HEK293 (cell line): ENCODE measurements at regions not wholly inside any gene's neighbourhood (a gene's known extent, or its start where the extent isn't known, plus 50 kb on each side); places are given as distances from the start of the nearest gene placed in this dataset.

Experiments
- CTCF ChIA-PET: fragments of 350-600 bp; formaldehyde crosslinking; extraction: SDS; loops from one replicate; lab custom pipeline; 2021; ENCODE audit warnings: antibody characterized with exemption; lab: Yijun Ruan, JAX
- POLR2A ChIA-PET: fragments of 300-600 bp; formaldehyde crosslinking; extraction: SDS; loops from one replicate; lab custom pipeline; 2020; ENCODE audit warnings: antibody characterized with exemption, inconsistent platforms; lab: Yijun Ruan, JAX
- H3K27ac ChIP-seq: fragments of 200-500 bp; sonication (Bioruptor generic); 2 replicates; pipeline ENCODE4 v1.5.1; 2014; ENCODE audit warnings: low read depth, low read length, control low read depth, inconsistent platforms; ENCODE audit errors: extremely low read depth
- H3K36me3 ChIP-seq, 2 experiments: fragments of 200-500 bp in 1 of 2; sonication (Bioruptor generic) in 1 of 2; 1 replicate in 1 of 2; 2 replicates in 1 of 2; pipeline ENCODE4 v1.5.1; 2014 to 2017; ENCODE audit warnings: inconsistent platforms in 2 of 2, low read length in 2 of 2; ENCODE audit not compliant: control insufficient read depth in 2 of 2, insufficient read depth in 1 of 2
- H3K4me1 ChIP-seq: fragments of 200-500 bp; sonication (Bioruptor generic); 2 replicates; pipeline ENCODE4 v1.5.1; 2014; ENCODE audit warnings: mild to moderate bottlenecking, low read length, inconsistent platforms; ENCODE audit not compliant: control insufficient read depth, insufficient read depth
- H3K4me3 ChIP-seq: 2 replicates; pipeline ENCODE4 v1.5.1; 2011; ENCODE audit warnings: low read depth, mild to moderate bottlenecking, control low read depth, low read length, moderate library complexity
- H3K9me3 ChIP-seq: fragments of 200-500 bp; sonication (Bioruptor generic); 2 replicates; pipeline ENCODE4 v1.5.1; 2014; ENCODE audit warnings: low read depth, low read length, inconsistent platforms; ENCODE audit not compliant: control insufficient read depth, insufficient read depth
- GLIS2 ChIP-seq: fragments of 450-650 bp; formaldehyde crosslinking; IDR thresholded peaks from 2 replicates; pipeline ENCODE4 v1.5.1; 2016; ENCODE audit warnings: missing biosample characterization, missing genetic modification characterization
- HIC1 ChIP-seq: fragments of 450-650 bp; formaldehyde crosslinking; IDR thresholded peaks from 2 replicates; pipeline ENCODE4 v1.5.1; 2016; ENCODE audit warnings: missing biosample characterization, missing genetic modification characterization
- IKZF3 ChIP-seq: fragments of 450-650 bp; IDR thresholded peaks from 2 replicates; pipeline ENCODE4 v1.5.0; 2018; ENCODE audit warnings: missing biosample characterization, mild to moderate bottlenecking, missing genetic modification characterization, moderate library complexity
- KLF17 ChIP-seq: fragments of 450-650 bp; formaldehyde crosslinking; IDR thresholded peaks from 2 replicates; pipeline ENCODE4 v1.5.1; 2016; ENCODE audit warnings: missing biosample characterization, missing genetic modification characterization
- OVOL3 ChIP-seq: fragments of 450-650 bp; formaldehyde crosslinking; IDR thresholded peaks from 2 replicates; pipeline ENCODE4 v1.5.1; 2016; ENCODE audit warnings: missing biosample characterization, missing genetic modification characterization
- RBAK ChIP-seq: fragments of 450-650 bp; formaldehyde crosslinking; IDR thresholded peaks from 2 replicates; pipeline ENCODE4 v1.5.1; 2016; ENCODE audit warnings: missing biosample characterization, missing genetic modification characterization
- REPIN1 ChIP-seq: fragments of 450-650 bp; formaldehyde crosslinking; IDR thresholded peaks from 2 replicates; pipeline ENCODE4 v1.5.1; 2017; ENCODE audit warnings: missing biosample characterization, missing genetic modification characterization, low read depth
- SCRT2 ChIP-seq: fragments of 450-650 bp; formaldehyde crosslinking; IDR thresholded peaks from 2 replicates; pipeline ENCODE4 v1.5.1; 2016; ENCODE audit warnings: missing biosample characterization, missing genetic modification characterization
- WT1 ChIP-seq: fragments of 450-650 bp; formaldehyde crosslinking; IDR thresholded peaks from 2 replicates; pipeline ENCODE4 v1.5.1; 2016; ENCODE audit warnings: missing biosample characterization, missing genetic modification characterization
- YY1 ChIP-seq: fragments of 450-650 bp; formaldehyde crosslinking; IDR thresholded peaks from 2 replicates; pipeline ENCODE4 v1.5.1; 2018; ENCODE audit warnings: missing biosample characterization, missing genetic modification characterization
- ZBTB48 ChIP-seq: fragments of 450-650 bp; formaldehyde crosslinking; IDR thresholded peaks from 2 replicates; pipeline ENCODE4 v1.5.1; 2016; ENCODE audit warnings: missing biosample characterization, missing genetic modification characterization
- ZBTB7A ChIP-seq: fragments of 450-650 bp; formaldehyde crosslinking; IDR thresholded peaks from 2 replicates; pipeline ENCODE4 v1.5.1; 2016; ENCODE audit warnings: low read depth, missing biosample characterization, missing genetic modification characterization
- ZBTB8A ChIP-seq: fragments of 450-650 bp; formaldehyde crosslinking; IDR thresholded peaks from 2 replicates; pipeline ENCODE4 v1.5.1; 2016; ENCODE audit warnings: missing biosample characterization, missing genetic modification characterization
- ZNF146 ChIP-seq: fragments of 450-650 bp; formaldehyde crosslinking; IDR thresholded peaks from 2 replicates; pipeline ENCODE4 v1.5.1; 2016; ENCODE audit warnings: missing biosample characterization, missing genetic modification characterization
- ZNF211 ChIP-seq: fragments of 450-650 bp; formaldehyde crosslinking; IDR thresholded peaks from 2 replicates; pipeline ENCODE4 v1.5.1; 2016; ENCODE audit warnings: low read depth, missing biosample characterization, missing genetic modification characterization
- ZNF23 ChIP-seq: fragments of 450-650 bp; formaldehyde crosslinking; IDR thresholded peaks from 2 replicates; pipeline ENCODE4 v1.5.1; 2016; ENCODE audit warnings: missing biosample characterization, missing genetic modification characterization, borderline replicate concordance
- ZNF239 ChIP-seq: fragments of 450-650 bp; formaldehyde crosslinking; IDR thresholded peaks from 2 replicates; pipeline ENCODE4 v1.5.1; 2016; ENCODE audit warnings: missing biosample characterization, missing genetic modification characterization
- ZNF335 ChIP-seq: fragments of 450-650 bp; formaldehyde crosslinking; conservative IDR thresholded peaks from 2 replicates; pipeline ENCODE4 v1.5.1; 2016; ENCODE audit warnings: missing biosample characterization, missing genetic modification characterization
- ZNF366 ChIP-seq: fragments of 450-650 bp; formaldehyde crosslinking; conservative IDR thresholded peaks from 2 replicates; pipeline ENCODE4 v1.5.1; 2016; ENCODE audit warnings: missing biosample characterization, missing genetic modification characterization
- ZNF394 ChIP-seq: fragments of 450-650 bp; formaldehyde crosslinking; IDR thresholded peaks from 2 replicates; pipeline ENCODE4 v1.5.1; 2016; ENCODE audit warnings: missing biosample characterization, missing genetic modification characterization, mild to moderate bottlenecking, moderate library complexity, borderline replicate concordance
- ZNF404 ChIP-seq: fragments of 450-650 bp; formaldehyde crosslinking; IDR thresholded peaks from 2 replicates; pipeline ENCODE4 v1.5.1; 2017; ENCODE audit warnings: missing biosample characterization, missing genetic modification characterization
- ZNF416 ChIP-seq: fragments of 450-650 bp; formaldehyde crosslinking; IDR thresholded peaks from 2 replicates; pipeline ENCODE4 v1.5.1; 2016; ENCODE audit warnings: missing biosample characterization, missing genetic modification characterization
- ZNF514 ChIP-seq: fragments of 450-650 bp; formaldehyde crosslinking; IDR thresholded peaks from 2 replicates; pipeline ENCODE4 v1.5.1; 2016; ENCODE audit warnings: missing biosample characterization, missing genetic modification characterization
- ZNF530 ChIP-seq: fragments of 450-650 bp; formaldehyde crosslinking; IDR thresholded peaks from 2 replicates; pipeline ENCODE4 v1.5.1; 2016; ENCODE audit warnings: low read depth, missing biosample characterization, missing genetic modification characterization
- ZNF544 ChIP-seq: fragments of 450-650 bp; formaldehyde crosslinking; IDR thresholded peaks from 2 replicates; pipeline ENCODE4 v1.5.0; 2017; ENCODE audit warnings: missing biosample characterization, missing genetic modification characterization
- ZNF548 ChIP-seq: fragments of 450-650 bp; formaldehyde crosslinking; IDR thresholded peaks from 2 replicates; pipeline ENCODE4 v1.5.1; 2016; ENCODE audit warnings: missing biosample characterization, missing genetic modification characterization
- ZNF596 ChIP-seq: fragments of 450-650 bp; IDR thresholded peaks from 2 replicates; pipeline ENCODE4 v1.5.0; 2018; ENCODE audit warnings: missing biosample characterization, mild to moderate bottlenecking, missing genetic modification characterization, moderate library complexity
- ZNF629 ChIP-seq: fragments of 450-650 bp; formaldehyde crosslinking; IDR thresholded peaks from 2 replicates; pipeline ENCODE4 v1.5.1; 2017; ENCODE audit warnings: missing biosample characterization, missing genetic modification characterization
- ZNF785 ChIP-seq: fragments of 450-650 bp; formaldehyde crosslinking; IDR thresholded peaks from 2 replicates; pipeline ENCODE4 v1.5.1; 2016; ENCODE audit warnings: missing biosample characterization, missing genetic modification characterization
- TF ChIP-seq, protein P1 (sequence below): fragments of 450-650 bp; formaldehyde crosslinking; IDR thresholded peaks from 2 replicates; pipeline ENCODE4 v1.5.1; 2017; ENCODE audit warnings: missing biosample characterization, missing genetic modification characterization
- TF ChIP-seq, protein P2 (sequence below): fragments of 450-650 bp; formaldehyde crosslinking; IDR thresholded peaks from 2 replicates; pipeline ENCODE4 v1.5.1; 2016; ENCODE audit warnings: missing biosample characterization, missing genetic modification characterization

GRCh38 chr9:115632391-115632790 is 514.4 kb upstream of the TNC start:
- CTCF ChIA-PET: no interaction called here
- Histone ChIP-seq H3K9me3 (no peaks in the 10 kb centered on the region), H3K4me3 (no peak overlapping the region)
- TF ChIP-seq ZNF596 (tag by site-specific recombination) (no peak), HIC1 (no peak), ZNF514 (tag by site-specific recombination) (no peak), ZNF629 (tag by site-specific recombination) (no peak), ZNF530 (tag by site-specific recombination) (no peak), ZBTB7A (tag by site-specific recombination) (no peak), ZNF785 (no peak), ZNF211 (tag by site-specific recombination) (no peak), ZNF548 (tag by site-specific recombination) (no peak), ZNF394 (tag by site-specific recombination) (no peak), REPIN1 (tag by site-specific recombination) (no peak), KLF17 (tag by site-specific recombination) (no peak), ZBTB48 (tag by site-specific recombination) (no peak), OVOL3 (no peak), YY1 (tag by site-specific recombination) (no peak), GLIS2 (tag by site-specific recombination) (no peak), ZBTB8A (no peak), RBAK (tag by site-specific recombination) (no peak)
- TF ChIP-seq, protein P1, sequence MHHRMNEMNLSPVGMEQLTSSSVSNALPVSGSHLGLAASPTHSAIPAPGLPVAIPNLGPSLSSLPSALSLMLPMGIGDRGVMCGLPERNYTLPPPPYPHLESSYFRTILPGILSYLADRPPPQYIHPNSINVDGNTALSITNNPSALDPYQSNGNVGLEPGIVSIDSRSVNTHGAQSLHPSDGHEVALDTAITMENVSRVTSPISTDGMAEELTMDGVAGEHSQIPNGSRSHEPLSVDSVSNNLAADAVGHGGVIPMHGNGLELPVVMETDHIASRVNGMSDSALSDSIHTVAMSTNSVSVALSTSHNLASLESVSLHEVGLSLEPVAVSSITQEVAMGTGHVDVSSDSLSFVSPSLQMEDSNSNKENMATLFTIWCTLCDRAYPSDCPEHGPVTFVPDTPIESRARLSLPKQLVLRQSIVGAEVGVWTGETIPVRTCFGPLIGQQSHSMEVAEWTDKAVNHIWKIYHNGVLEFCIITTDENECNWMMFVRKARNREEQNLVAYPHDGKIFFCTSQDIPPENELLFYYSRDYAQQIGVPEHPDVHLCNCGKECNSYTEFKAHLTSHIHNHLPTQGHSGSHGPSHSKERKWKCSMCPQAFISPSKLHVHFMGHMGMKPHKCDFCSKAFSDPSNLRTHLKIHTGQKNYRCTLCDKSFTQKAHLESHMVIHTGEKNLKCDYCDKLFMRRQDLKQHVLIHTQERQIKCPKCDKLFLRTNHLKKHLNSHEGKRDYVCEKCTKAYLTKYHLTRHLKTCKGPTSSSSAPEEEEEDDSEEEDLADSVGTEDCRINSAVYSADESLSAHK: no peak
- TF ChIP-seq, all 188 proteins: peak for 0
- POLR2A ChIA-PET: no interaction called here
- Histone ChIP-seq H3K36me3 (no peaks in the 10 kb centered on the region), H3K4me1 (no peaks in the 10 kb centered on the region), H3K27ac (no peak overlapping the region)

DNA sequence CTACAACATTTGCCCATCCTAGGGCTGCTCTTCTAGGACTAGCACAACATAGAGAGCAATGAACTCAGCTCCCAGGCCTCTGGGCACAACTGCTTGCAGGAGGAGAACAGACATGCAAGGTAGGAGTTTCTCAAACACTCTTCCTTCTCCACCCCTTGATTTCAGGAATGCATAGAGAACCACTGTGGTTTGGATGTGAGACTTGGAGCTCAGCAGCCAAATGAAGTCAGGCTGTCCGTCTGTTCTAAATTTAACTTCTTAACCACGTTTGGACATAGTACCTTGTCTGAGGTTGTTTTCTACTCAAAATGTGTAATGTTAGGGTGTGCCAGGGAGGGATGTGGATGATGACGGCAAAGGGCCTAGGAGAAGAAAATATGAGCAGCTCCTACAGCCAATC is 515.1 kb upstream of the TNC start:
- TF ChIP-seq IKZF3 (tag by site-specific recombination) (no peak), ZNF366 (tag by site-specific recombination) (no peak), ZNF335 (tag by site-specific recombination) (no peak), ZNF146 (tag by site-specific recombination) (no peak), ZNF239 (tag by site-specific recombination) (no peak), ZNF404 (tag by site-specific recombination) (no peak), ZNF23 (tag by site-specific recombination) (no peak), SCRT2 (tag by site-specific recombination) (no peak), WT1 (tag by site-specific recombination) (no peak), ZNF544 (tag by site-specific recombination) (no peak), ZNF416 (no peak)
- TF ChIP-seq, protein P2, sequence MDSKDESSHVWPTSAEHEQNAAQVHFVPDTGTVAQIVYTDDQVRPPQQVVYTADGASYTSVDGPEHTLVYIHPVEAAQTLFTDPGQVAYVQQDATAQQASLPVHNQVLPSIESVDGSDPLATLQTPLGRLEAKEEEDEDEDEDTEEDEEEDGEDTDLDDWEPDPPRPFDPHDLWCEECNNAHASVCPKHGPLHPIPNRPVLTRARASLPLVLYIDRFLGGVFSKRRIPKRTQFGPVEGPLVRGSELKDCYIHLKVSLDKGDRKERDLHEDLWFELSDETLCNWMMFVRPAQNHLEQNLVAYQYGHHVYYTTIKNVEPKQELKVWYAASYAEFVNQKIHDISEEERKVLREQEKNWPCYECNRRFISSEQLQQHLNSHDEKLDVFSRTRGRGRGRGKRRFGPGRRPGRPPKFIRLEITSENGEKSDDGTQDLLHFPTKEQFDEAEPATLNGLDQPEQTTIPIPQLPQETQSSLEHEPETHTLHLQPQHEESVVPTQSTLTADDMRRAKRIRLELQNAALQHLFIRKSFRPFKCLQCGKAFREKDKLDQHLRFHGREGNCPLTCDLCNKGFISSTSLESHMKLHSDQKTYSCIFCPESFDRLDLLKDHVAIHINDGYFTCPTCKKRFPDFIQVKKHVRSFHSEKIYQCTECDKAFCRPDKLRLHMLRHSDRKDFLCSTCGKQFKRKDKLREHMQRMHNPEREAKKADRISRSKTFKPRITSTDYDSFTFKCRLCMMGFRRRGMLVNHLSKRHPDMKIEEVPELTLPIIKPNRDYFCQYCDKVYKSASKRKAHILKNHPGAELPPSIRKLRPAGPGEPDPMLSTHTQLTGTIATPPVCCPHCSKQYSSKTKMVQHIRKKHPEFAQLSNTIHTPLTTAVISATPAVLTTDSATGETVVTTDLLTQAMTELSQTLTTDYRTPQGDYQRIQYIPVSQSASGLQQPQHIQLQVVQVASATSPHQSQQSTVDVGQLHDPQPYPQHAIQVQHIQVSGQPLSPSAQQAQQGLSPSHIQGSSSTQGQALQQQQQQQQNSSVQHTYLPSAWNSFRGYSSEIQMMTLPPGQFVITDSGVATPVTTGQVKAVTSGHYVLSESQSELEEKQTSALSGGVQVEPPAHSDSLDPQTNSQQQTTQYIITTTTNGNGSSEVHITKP (tag by site-specific recombination): no peak
- no peaks in the 10 kb centered on the region for H3K36me3 ChIP-seq
- ChIA-PET CTCF (interaction anchor here (2.9 kb wide), 1 partner anchor 40 kb away, joined by 8 read pairs; no protein-coding TSS in a partner anchor), POLR2A (no interaction called here)
- no peaks in the 10 kb centered on the region for H3K9me3 ChIP-seq
- no peak overlapping the region for H3K4me3 ChIP-seq
- H3K4me1 ChIP-seq: no peaks in the 10 kb centered on the region
- H3K27ac ChIP-seq: no peak overlapping the region
